ENCODE measurements at regions not wholly inside any gene's neighbourhood (a gene's known extent, or its start where the extent isn't known, plus 50 kb on each side); places are given as distances from the start of the nearest gene placed in this dataset.
"Not testable (repeated sequence)": the region's sequence is repeated elsewhere in the genome, so short reads cannot be mapped to it uniquely, and the experiment has no call there.

- TF ChIP-seq, protein P1, sequence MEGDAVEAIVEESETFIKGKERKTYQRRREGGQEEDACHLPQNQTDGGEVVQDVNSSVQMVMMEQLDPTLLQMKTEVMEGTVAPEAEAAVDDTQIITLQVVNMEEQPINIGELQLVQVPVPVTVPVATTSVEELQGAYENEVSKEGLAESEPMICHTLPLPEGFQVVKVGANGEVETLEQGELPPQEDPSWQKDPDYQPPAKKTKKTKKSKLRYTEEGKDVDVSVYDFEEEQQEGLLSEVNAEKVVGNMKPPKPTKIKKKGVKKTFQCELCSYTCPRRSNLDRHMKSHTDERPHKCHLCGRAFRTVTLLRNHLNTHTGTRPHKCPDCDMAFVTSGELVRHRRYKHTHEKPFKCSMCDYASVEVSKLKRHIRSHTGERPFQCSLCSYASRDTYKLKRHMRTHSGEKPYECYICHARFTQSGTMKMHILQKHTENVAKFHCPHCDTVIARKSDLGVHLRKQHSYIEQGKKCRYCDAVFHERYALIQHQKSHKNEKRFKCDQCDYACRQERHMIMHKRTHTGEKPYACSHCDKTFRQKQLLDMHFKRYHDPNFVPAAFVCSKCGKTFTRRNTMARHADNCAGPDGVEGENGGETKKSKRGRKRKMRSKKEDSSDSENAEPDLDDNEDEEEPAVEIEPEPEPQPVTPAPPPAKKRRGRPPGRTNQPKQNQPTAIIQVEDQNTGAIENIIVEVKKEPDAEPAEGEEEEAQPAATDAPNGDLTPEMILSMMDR (IDR thresholded peaks at IDR 0.05), result no peak
- no peak for TF ChIP-seq POLR2A (IDR thresholded peaks at IDR 0.05)
- H3K4me3 ChIP-seq (replicated peaks in 1 of 3), result no peak overlapping the region
- no peaks in the 10 kb centered on the region for H3K9me3 ChIP-seq
- H3K36me3 ChIP-seq, result no peaks in the 10 kb centered on the region
- H3K27me3 ChIP-seq, result no peaks in the 10 kb centered on the region
- H3K27ac ChIP-seq, result no peak overlapping the region
- intact Hi-C loops (cut with DNase I), result no loop called here
- H3K4me1 ChIP-seq, result no peaks in the 10 kb centered on the region
- DNase-seq, result no peak
These were observed 243.3 kb upstream of the GRIK2 start for GRCh38 chr6:101150226-101150625.

DNA sequence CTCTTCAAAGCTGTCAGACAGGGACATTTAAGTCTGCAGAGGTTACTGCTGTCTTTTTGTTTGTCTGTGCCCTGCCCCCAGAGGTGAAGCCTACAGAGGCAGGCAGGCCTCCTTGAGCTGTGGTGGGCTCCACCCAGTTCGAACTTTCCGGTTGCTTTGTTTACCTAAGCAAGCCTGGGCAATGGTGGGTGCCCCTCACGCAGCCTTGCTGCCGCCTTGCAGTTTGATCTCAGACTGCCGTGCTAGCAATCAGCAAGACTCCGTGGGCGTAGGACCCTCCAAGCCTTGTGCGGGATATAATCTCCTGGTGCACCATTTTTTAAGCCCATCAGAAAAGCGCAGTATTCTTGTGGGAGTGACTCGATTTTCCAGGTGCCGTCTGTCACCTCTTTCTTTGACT is 235.9 kb upstream of the GRIK2 start:
- H3K36me3 ChIP-seq; H3K4me1 ChIP-seq; H3K27ac ChIP-seq; DNase-seq; H3K9me3 ChIP-seq; intact Hi-C loops (cut with DNase I); H3K4me3 ChIP-seq (replicated peaks in 1 of 3); H3K27me3 ChIP-seq: not testable (repeated sequence)
- WGBS, 2 donors, result 90% methylated on average over 9 to 11 of the region's 11 CpGs

DNA sequence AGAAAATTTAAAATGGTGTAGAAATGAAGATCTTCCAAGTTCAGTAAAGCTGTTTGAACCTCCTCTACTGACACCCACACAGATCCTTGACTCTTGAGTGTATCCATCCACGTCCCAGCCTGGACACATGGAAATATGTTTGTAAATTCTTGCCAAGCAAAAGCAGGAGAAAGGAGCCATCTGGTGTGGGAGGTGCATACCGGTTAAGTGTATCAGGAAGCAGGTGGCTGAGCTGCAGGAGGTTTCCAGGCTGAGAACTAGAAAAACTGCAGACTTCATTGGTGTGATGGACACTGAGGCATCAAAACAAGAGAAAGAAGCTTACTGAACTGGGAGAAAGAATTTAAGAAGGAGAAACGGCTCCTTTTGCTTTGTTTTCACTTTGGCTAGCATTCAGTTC is 229.9 kb upstream of the GRIK2 start:
- intact Hi-C loops (cut with DNase I), result no loop called here
- WGBS, 2 donors, result 32 to 35% methylated on average over 3 of the region's 3 CpGs
- Histone ChIP-seq H3K27ac (no peak overlapping the region), H3K4me1 (no peaks in the 10 kb centered on the region), H3K9me3 (no peaks in the 10 kb centered on the region), H3K36me3 (no peaks in the 10 kb centered on the region), H3K27me3 (no peaks in the 10 kb centered on the region), H3K4me3 (replicated peaks in 1 of 3) (no peak overlapping the region)
- no peak for DNase-seq
- TF ChIP-seq POLR2A (IDR thresholded peaks at IDR 0.05), result no peak
- TF ChIP-seq, protein P1 (IDR thresholded peaks at IDR 0.05), result no peak

DNA sequence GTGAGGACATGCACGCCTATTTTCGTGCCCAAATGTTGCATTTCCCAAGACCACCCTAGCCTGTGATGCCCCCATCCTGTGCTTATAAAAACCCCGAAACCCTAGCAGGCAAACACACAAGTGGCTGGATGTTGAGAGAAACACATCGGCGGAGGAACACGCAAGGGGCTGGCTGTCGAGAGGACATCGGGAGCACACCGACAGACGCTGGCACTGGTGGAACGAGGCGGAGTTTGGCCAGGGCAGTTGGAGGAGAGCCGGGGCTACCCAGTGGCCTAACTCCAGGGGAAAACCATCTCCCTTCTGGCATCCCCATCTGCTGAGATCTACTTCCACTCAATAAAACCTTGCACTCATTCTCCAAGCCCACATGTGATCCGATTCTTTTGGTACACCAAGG is 225.9 kb upstream of the GRIK2 start:
- intact Hi-C loops (cut with DNase I), result no loop called here
- H3K27ac ChIP-seq, result no peak overlapping the region
- no peaks in the 10 kb centered on the region for H3K4me1 ChIP-seq
- H3K27me3 ChIP-seq, result no peaks in the 10 kb centered on the region
- no peaks in the 10 kb centered on the region for H3K36me3 ChIP-seq
- no peak for DNase-seq
- H3K4me3 ChIP-seq (replicated peaks in 1 of 3), result no peak overlapping the region
- H3K9me3 ChIP-seq, result no peaks in the 10 kb centered on the region
- WGBS, 2 donors, result 90 to 95% methylated on average over 14 of the region's 14 CpGs
- TF ChIP-seq, protein P1 (IDR thresholded peaks at IDR 0.05), result no peak
- no peak for TF ChIP-seq POLR2A (IDR thresholded peaks at IDR 0.05)

- H3K4me3 ChIP-seq (replicated peaks in 1 of 3); DNase-seq; H3K27me3 ChIP-seq; H3K4me1 ChIP-seq; H3K9me3 ChIP-seq; H3K36me3 ChIP-seq; H3K27ac ChIP-seq; intact Hi-C loops (cut with DNase I): not testable (repeated sequence)
- WGBS, 2 donors, result 86 to 94% methylated on average over 4 of the region's 4 CpGs
These were observed 222.5 kb upstream of the GRIK2 start for GRCh38 chr6:101171049-101171448.

DNA sequence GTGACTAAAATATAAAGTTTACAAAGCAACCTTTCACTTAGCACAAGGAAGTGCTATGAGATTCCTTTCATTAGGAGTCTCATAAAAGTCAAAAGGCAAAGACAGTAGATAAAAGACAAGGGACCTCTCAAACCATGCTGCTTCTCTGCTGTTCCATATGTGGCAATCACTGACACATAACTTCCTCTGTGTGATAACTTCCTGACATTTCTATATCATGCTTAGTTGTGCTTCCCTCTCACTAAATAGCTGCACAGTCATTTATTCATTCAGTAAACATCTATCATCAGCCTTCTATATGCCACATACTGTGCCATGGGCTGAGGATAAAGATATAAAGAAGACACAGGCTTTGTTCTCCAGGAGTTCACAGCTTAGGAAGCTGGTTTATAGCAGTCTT is 214.8 kb upstream of the GRIK2 start:
- TF ChIP-seq, protein P1 (IDR thresholded peaks at IDR 0.05), result no peak
- TF ChIP-seq POLR2A (IDR thresholded peaks at IDR 0.05), result no peak
- no peak for DNase-seq
- Histone ChIP-seq H3K4me1 (no peaks in the 10 kb centered on the region), H3K9me3 (no peaks in the 10 kb centered on the region), H3K27ac (no peak overlapping the region), H3K27me3 (no peaks in the 10 kb centered on the region), H3K36me3 (no peaks in the 10 kb centered on the region), H3K4me3 (replicated peaks in 1 of 3) (no peak overlapping the region)
- intact Hi-C loops (cut with DNase I), result no loop called here

All from thyroid gland (tissue), 4 donors.